AG08396 (cell line): ENCODE measurements at regions not wholly inside any gene's neighbourhood (a gene's known extent, or its start where the extent isn't known, plus 50 kb on each side); places are given as distances from the start of the nearest gene placed in this dataset.

Experiments
- DNase-seq: peaks from one replicate; pipeline ENCODE4 v3.0.0; 2012; ENCODE audit warnings: low spot score, mixed read lengths

DNA sequence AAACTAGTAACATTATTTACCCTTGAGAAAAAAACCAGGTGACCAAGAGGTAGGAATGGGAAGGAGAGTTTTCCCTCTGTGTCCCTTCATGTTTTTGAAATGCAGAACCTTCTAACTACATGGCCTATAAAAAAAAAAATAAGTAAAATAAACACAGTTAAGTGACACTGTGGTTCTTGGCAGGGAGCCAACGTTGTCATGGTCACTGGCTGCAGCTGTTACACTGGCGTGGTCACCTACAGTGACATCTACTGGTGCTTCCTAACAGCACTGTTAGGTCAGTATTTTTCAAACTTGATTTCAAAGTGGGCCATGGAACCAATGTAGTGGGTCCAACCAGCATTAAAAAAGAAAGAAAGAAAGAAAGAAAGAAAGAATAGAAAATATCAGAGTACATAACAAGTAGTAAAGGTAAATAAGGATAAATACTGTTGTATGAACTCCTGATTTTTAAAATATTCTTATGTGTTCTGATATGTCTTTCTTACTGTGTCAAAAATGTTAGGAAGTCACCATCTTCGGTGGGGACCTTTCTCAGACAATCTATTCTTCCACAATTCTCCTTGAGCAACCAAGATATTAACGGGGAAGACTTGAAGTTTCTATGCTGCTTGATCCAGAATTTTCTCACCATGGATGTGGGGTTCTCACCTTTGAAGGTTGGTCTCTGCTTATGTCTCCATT lies 59.1 kb upstream of the PJA2 start:
- peak; percentile 84 for DNase-seq

DNA sequence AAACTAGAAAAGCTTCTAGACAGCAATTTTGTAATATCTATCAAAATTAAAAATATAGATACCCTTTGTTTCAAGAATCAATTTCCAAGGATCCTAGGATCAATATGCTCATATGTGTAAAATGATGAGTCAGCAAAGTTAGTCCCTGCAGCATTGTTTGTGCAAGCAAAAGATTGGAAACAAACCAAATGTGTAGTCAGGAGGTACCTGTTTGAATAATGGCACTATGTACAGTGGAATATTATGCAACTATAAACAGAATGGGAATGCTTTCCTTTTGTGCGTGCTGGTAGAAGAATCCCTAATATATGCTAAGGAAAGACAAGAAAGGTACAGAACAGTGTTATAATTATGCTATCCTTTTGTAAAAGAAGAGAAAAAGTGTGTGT lies 58.5 kb upstream of the PJA2 start:
- no peak for DNase-seq

DNA sequence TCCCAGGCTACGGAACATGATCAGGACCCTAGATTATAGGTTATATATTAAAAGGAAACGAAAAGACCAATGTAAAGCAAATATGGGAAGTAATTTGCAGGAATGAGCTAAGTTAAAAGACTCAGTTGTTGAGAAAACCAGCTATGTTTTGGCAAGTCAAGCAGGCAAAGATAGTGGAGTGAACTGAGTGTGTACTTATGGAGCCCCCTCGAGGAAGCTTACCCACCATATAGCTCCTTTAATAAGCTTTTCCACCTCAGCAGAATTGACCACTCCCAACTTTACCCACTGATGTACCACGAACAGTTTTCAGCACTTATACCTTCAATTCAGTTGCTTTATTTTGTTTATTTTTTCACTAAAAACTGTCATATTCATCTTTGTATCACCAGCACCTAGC lies 57.3 kb upstream of the PJA2 start:
- DNase-seq, result no peak
